Endodermal cell (in vitro differentiated cells): ENCODE measurements at regions not wholly inside any gene's neighbourhood (a gene's known extent, or its start where the extent isn't known, plus 50 kb on each side); places are given as distances from the start of the nearest gene placed in this dataset.

Experiments
- DNase-seq: peaks from one replicate; pipeline ENCODE4 v3.0.0-alpha.2; 2017
- H3K27ac ChIP-seq: 2 replicates; pipeline ENCODE4 v1.5.1; 2013; ENCODE audit warnings: mild to moderate bottlenecking, low read depth, low read length, moderate library complexity
- H3K27me3 ChIP-seq: 2 replicates; pipeline ENCODE4 v1.6.1; 2013; ENCODE audit warnings: mild to moderate bottlenecking, low read length, moderate library complexity; ENCODE audit not compliant: insufficient read depth, control insufficient read depth, poor library complexity, severe bottlenecking
- H3K36me3 ChIP-seq: 2 replicates; pipeline ENCODE4 v1.7.0; 2013; ENCODE audit warnings: mild to moderate bottlenecking, low read length, moderate library complexity; ENCODE audit not compliant: control insufficient read depth, insufficient read depth
- H3K4me1 ChIP-seq: one replicate; pipeline ENCODE4 v1.7.0; 2013; ENCODE audit warnings: low read length; ENCODE audit not compliant: control insufficient read depth, insufficient read depth
- H3K4me3 ChIP-seq: 2 replicates; pipeline ENCODE4 v1.5.1; 2013; ENCODE audit warnings: mild to moderate bottlenecking, low read length, moderate library complexity
- H3K9ac ChIP-seq: 2 replicates; pipeline ENCODE4 v1.6.1; 2013; ENCODE audit warnings: mild to moderate bottlenecking, low read length, moderate library complexity; ENCODE audit not compliant: poor library complexity, severe bottlenecking; ENCODE audit errors: extremely low read depth
- H3K9me3 ChIP-seq: 2 replicates; pipeline ENCODE4 v1.6.1; 2013; ENCODE audit warnings: mild to moderate bottlenecking, low read length, moderate library complexity; ENCODE audit not compliant: control insufficient read depth
- H3K27ac Mint-ChIP-seq: 2 replicates; pipeline ENCODE4 v1.8.0; 2020; ENCODE audit warnings: mixed read lengths
- H3K27me3 Mint-ChIP-seq: 2 replicates; pipeline ENCODE4 v1.8.0; 2021; ENCODE audit warnings: mild to moderate bottlenecking, mixed read lengths; ENCODE audit not compliant: insufficient read depth
- H3K36me3 Mint-ChIP-seq: 2 replicates; pipeline ENCODE4 v1.8.0; 2020; ENCODE audit warnings: low read depth, mixed read lengths
- H3K4me1 Mint-ChIP-seq: 2 replicates; pipeline ENCODE4 v1.8.0; 2020; ENCODE audit warnings: mixed read lengths
- H3K4me3 Mint-ChIP-seq: 2 replicates; pipeline ENCODE4 v1.8.0; 2020; ENCODE audit warnings: mild to moderate bottlenecking, moderate library complexity, mixed read lengths
- H3K9me3 Mint-ChIP-seq: 2 replicates; pipeline ENCODE4 v1.8.0; 2020; ENCODE audit warnings: mild to moderate bottlenecking, mixed read lengths
- WGBS, 2 experiments: methylation state at CpG; one replicate each; pipeline versions ENCODE4 v1.1.5 to v1.1.7; 2013; ENCODE audit warnings: missing lambda C conversion rate in 2 of 2, mixed read lengths in 1 of 2; ENCODE audit not compliant: insufficient coverage in 1 of 2, insufficient read length in 1 of 2; 5-methylcytosine and 5-hydroxymethylcytosine counted together
- TF ChIP-seq, protein P1 (sequence below): fragments of 200-600 bp; sonication (generic); conservative IDR thresholded peaks from 2 replicates; pipeline ENCODE4 v1.5.0; 2021; ENCODE audit warnings: antibody characterized with exemption, mild to moderate bottlenecking

DNA sequence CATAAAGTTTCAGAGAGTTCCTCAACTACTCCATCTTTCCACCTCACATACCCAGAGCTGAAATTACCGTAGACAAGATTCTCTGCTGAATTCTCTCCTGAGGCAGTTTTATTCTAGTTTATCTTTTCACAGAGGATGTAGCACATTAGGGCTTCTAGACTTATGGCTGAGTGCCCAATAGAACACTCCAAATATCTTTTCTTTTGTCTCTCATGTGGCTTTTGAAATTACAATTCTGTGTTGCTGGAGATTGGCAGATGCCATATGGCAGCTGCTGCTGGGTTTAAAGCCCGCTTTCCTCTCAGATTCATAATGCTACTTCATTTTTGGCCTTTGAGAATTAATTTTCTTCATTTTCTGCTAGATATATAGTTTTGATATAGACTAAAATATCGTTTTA is 107.6 kb upstream of the BANK1 start:
- no peak overlapping the region for H3K4me3 ChIP-seq
- TF ChIP-seq, protein P1, sequence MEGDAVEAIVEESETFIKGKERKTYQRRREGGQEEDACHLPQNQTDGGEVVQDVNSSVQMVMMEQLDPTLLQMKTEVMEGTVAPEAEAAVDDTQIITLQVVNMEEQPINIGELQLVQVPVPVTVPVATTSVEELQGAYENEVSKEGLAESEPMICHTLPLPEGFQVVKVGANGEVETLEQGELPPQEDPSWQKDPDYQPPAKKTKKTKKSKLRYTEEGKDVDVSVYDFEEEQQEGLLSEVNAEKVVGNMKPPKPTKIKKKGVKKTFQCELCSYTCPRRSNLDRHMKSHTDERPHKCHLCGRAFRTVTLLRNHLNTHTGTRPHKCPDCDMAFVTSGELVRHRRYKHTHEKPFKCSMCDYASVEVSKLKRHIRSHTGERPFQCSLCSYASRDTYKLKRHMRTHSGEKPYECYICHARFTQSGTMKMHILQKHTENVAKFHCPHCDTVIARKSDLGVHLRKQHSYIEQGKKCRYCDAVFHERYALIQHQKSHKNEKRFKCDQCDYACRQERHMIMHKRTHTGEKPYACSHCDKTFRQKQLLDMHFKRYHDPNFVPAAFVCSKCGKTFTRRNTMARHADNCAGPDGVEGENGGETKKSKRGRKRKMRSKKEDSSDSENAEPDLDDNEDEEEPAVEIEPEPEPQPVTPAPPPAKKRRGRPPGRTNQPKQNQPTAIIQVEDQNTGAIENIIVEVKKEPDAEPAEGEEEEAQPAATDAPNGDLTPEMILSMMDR: no peak
- Mint-ChIP-seq H3K36me3 (no peaks in the 10 kb centered on the region), H3K9me3 (no peaks in the 10 kb centered on the region), H3K4me3 (no peak overlapping the region), H3K27ac (no peak overlapping the region), H3K4me1 (no peaks in the 10 kb centered on the region), H3K27me3 (peaks cover 4% of the 10 kb centered on the region)
- WGBS, 2 experiments: 95 to 100% methylated on average over 1 to 2 of the region's 3 CpGs
- H3K4me1 ChIP-seq: no peaks in the 10 kb centered on the region
- DNase-seq: no peak
- H3K36me3 ChIP-seq: no peaks in the 10 kb centered on the region
- no peaks in the 10 kb centered on the region for H3K27me3 ChIP-seq
- H3K9me3 ChIP-seq: no peaks in the 10 kb centered on the region
- no peak overlapping the region for H3K9ac ChIP-seq
- H3K27ac ChIP-seq: no peak overlapping the region

DNA sequence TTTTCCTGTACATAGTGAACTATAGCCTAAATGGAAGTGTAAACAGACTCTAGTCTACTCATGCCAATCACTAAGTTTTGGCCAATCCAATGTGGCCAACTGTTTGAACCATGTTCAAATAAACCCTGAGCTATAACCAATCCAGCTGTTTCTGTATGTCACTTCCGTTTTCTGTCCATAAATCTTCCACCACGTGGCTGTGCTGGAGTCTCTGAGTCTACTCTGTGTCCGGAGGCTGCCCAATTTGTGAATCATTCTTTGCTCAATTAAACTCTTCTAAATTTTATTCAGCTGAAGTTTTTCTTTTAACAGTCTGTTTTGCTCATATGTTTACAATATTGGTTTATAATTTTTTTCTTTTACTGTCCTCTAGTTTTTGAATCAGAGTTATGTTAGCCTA is 112.3 kb upstream of the BANK1 start:
- no peak overlapping the region for H3K4me3 Mint-ChIP-seq
- Histone ChIP-seq H3K4me3 (no peak overlapping the region), H3K4me1 (no peaks in the 10 kb centered on the region), H3K9me3 (peaks cover 7% of the 10 kb centered on the region), H3K36me3 (no peaks in the 10 kb centered on the region), H3K27ac (no peak overlapping the region), H3K9ac (no peak overlapping the region), H3K27me3 (no peaks in the 10 kb centered on the region)
- H3K27ac Mint-ChIP-seq: no peak overlapping the region
- DNase-seq: no peak
- H3K27me3 Mint-ChIP-seq: peaks cover 2% of the 10 kb centered on the region
- WGBS, 2 experiments: 88 to 93% methylated on average over 3 of the region's 3 CpGs
- no peaks in the 10 kb centered on the region for H3K9me3 Mint-ChIP-seq
- TF ChIP-seq, protein P1: no peak
- H3K4me1 Mint-ChIP-seq: no peaks in the 10 kb centered on the region
- H3K36me3 Mint-ChIP-seq: no peaks in the 10 kb centered on the region

DNA sequence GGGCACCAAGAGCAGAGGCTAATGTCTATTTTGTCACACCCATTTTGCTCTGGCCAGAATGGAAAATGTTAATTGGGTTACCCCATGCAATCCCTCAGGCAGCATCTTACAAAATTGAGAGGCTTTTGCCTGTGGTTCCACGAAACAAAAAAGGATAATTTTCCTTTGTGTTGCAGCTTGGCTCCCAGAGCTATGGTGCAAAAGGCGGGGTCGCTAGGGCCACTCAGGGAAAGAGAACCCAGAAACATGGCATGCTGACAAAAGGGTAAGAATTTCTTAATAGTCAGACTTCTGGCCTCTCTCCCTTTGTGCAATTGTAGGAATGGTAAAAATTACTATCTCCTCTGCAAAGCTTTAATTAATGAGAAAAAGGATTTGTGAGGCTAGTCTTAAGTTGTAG is 119.6 kb upstream of the BANK1 start:
- Histone ChIP-seq H3K9me3 (peaks cover 10% of the 10 kb centered on the region), H3K36me3 (no peaks in the 10 kb centered on the region), H3K27me3 (no peaks in the 10 kb centered on the region), H3K9ac (no peak overlapping the region), H3K4me1 (no peaks in the 10 kb centered on the region), H3K4me3 (no peak overlapping the region), H3K27ac (no peak overlapping the region)
- Mint-ChIP-seq H3K4me3 (no peak overlapping the region), H3K4me1 (peaks cover 2% of the 10 kb centered on the region), H3K36me3 (no peaks in the 10 kb centered on the region), H3K27me3 (no peaks in the 10 kb centered on the region), H3K27ac (no peak overlapping the region), H3K9me3 (peaks cover 4% of the 10 kb centered on the region)
- TF ChIP-seq, protein P1: no peak
- no peak for DNase-seq
- 94 to 100% methylated on average over 1 to 3 of the region's 3 CpGs for WGBS, 2 experiments
